K562 (cell line): ENCODE measurements at regions not wholly inside any gene's neighbourhood (a gene's known extent, or its start where the extent isn't known, plus 50 kb on each side); places are given as distances from the start of the nearest gene placed in this dataset.

Source experiments
- ARHGAP35 ChIP-seq: fragments of 450-650 bp; IDR thresholded peaks from 2 replicates; pipeline ENCODE4 v1.6.1; 2018; ENCODE audit not compliant: partially characterized antibody
- JUN ChIP-seq, 2 experiments: sonication (generic) in 1 of 2; formaldehyde crosslinking in 1 of 2; IDR thresholded peaks; 2 replicates each; pipeline versions ENCODE4 v1.6.1 to v1.8.0; 2012 to 2022; ENCODE audit warnings: borderline replicate concordance in 2 of 2, mild to moderate bottlenecking in 2 of 2, improper control_type of control experiment in 1 of 2, low read depth in 1 of 2, low read length in 1 of 2, missing genetic modification reagents in 1 of 2
- MEIS2 ChIP-seq: fragments of 450-650 bp; IDR thresholded peaks from 2 replicates; pipeline ENCODE4 v1.6.1; 2014; ENCODE audit warnings: mild to moderate bottlenecking; ENCODE audit not compliant: partially characterized antibody
- MXD1 ChIP-seq: fragments of 250-450 bp; sonication (Bioruptor Pico); IDR thresholded peaks from 2 replicates; pipeline ENCODE4 v1.8.0; 2021; ENCODE audit warnings: borderline replicate concordance, mild to moderate bottlenecking, moderate library complexity; ENCODE audit not compliant: poor library complexity, severe bottlenecking
- POLR2A ChIP-seq: fragments of 450-650 bp; conservative IDR thresholded peaks from 2 replicates; pipeline ENCODE4 v1.6.1; 2016
- PREB ChIP-seq: sonication (generic); formaldehyde crosslinking; IDR thresholded peaks from 2 replicates; pipeline ENCODE4 v1.8.1; 2023; ENCODE audit warnings: mild to moderate bottlenecking, missing genetic modification reagents
- RBM17 ChIP-seq: fragments of 200-400 bp; formaldehyde crosslinking; IDR thresholded peaks from 2 replicates; pipeline ENCODE4 v1.6.1; 2017; ENCODE audit warnings: low read depth, mild to moderate bottlenecking, low read length, borderline replicate concordance
- SMAD3 ChIP-seq: fragments of 450-650 bp; formaldehyde crosslinking; conservative IDR thresholded peaks from 2 replicates; pipeline ENCODE4 v1.4.0; 2020; ENCODE audit warnings: mild to moderate bottlenecking
- SP1 ChIP-seq: sonication (generic); formaldehyde crosslinking; IDR thresholded peaks from 2 replicates; pipeline ENCODE4 v1.8.1; 2022; ENCODE audit warnings: mild to moderate bottlenecking, missing genetic modification reagents
- SP2 ChIP-seq: IDR thresholded peaks from 2 replicates; pipeline ENCODE4 v1.6.1; 2011; ENCODE audit warnings: mild to moderate bottlenecking, low read depth, low read length, moderate library complexity; ENCODE audit not compliant: poor library complexity, severe bottlenecking; ENCODE audit errors: extremely low read depth
- USF2 ChIP-seq: sonication (generic); formaldehyde crosslinking; IDR thresholded peaks from 2 replicates; pipeline ENCODE4 v1.5.0; 2020; ENCODE audit warnings: missing genetic modification reagents
- ZNF282 ChIP-seq: sonication (generic); formaldehyde crosslinking; IDR thresholded peaks from 2 replicates; pipeline ENCODE4 v1.8.1; 2023; ENCODE audit warnings: missing genetic modification reagents
- ZNF512 ChIP-seq: IDR thresholded peaks from 2 replicates; pipeline ENCODE4 v1.6.1; 2016; ENCODE audit warnings: missing genetic modification characterization, missing compliant biosample characterization

- TF ChIP-seq POLR2A (no peak), SP1 (CRISPR knock-in tag) (no peak), ARHGAP35 (no peak), SMAD3 (CRISPR knock-in tag) (no peak), ZNF282 (CRISPR knock-in tag) (no peak), MXD1 (CRISPR knock-in tag) (no peak), PREB (CRISPR knock-in tag) (no peak), ZNF512 (tag) (no peak), SP2 (no peak), MEIS2 (no peak), JUN (IDR thresholded peaks at IDR 0.05; ENCODE audit: borderline replicate concordance, low read depth, low read length) (no peak), JUN (CRISPR knock-in tag; IDR thresholded peaks at IDR 0.05; ENCODE audit: borderline replicate concordance) (no peak), RBM17 (no peak), USF2 (no peak)
Observed at GRCh38 chr18:26700728-26701127, 152.4 kb upstream of the KCTD1 start.
